SJCRH30 (cell line): ENCODE measurements at regions not wholly inside any gene's neighbourhood (a gene's known extent, or its start where the extent isn't known, plus 50 kb on each side); places are given as distances from the start of the nearest gene placed in this dataset.
"Not testable (repeated sequence)": the region's sequence is repeated elsewhere in the genome, so short reads cannot be mapped to it uniquely, and the experiment has no call there.

Experiments used
- DNase-seq, 2 experiments: peaks; one replicate each; pipeline ENCODE4 v3.0.0-alpha.2; 2015 to 2020
- H3K27ac ChIP-seq: fragments of 250-450 bp; sonication (Bioruptor Pico); 2 replicates; pipeline ENCODE4 v1.5.1; 2020; ENCODE audit warnings: mild to moderate bottlenecking, moderate library complexity
- H3K27me3 ChIP-seq: fragments of 250-450 bp; sonication (Bioruptor Pico); 2 replicates; pipeline ENCODE4 v1.5.1; 2020; ENCODE audit warnings: mild to moderate bottlenecking, moderate library complexity
- H3K36me3 ChIP-seq: fragments of 250-450 bp; sonication (Bioruptor Pico); 2 replicates; pipeline ENCODE4 v1.5.1; 2020; ENCODE audit warnings: mild to moderate bottlenecking, moderate library complexity
- H3K4me1 ChIP-seq: fragments of 250-450 bp; sonication (Bioruptor Pico); 2 replicates; pipeline ENCODE4 v1.5.1; 2020; ENCODE audit warnings: mild to moderate bottlenecking, moderate library complexity
- H3K4me3 ChIP-seq: fragments of 250-450 bp; sonication (Bioruptor Pico); 2 replicates; pipeline ENCODE4 v1.5.1; 2020; ENCODE audit warnings: mild to moderate bottlenecking, moderate library complexity
- H3K9me3 ChIP-seq: fragments of 250-450 bp; sonication (Bioruptor Pico); replicated peaks from 2 replicates; pipeline ENCODE4 v1.5.1; 2020; ENCODE audit warnings: mild to moderate bottlenecking, moderate library complexity

DNA sequence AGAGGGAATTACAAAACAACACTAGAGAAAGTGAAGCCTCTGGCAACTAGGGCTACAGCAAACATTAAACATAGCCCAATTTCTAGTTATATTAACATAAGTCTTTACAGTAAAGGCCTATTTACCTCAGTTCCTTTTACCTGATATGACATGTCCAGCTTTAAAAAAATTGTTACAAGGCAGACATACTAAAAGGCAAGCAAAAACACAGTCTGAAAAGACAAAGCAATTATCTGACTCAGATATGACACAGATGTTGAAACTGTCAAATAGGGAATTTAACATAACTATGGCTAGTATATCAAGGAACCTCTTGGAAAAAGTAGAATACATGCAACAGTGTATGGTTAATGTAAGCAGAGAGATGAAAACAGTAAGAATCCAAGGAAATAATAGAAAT lies 238.6 kb downstream of the RAP2B start:
- no peaks in the 10 kb centered on the region; the same call in 1 of the 2 replicates for H3K4me1 ChIP-seq
- H3K9me3 ChIP-seq, result no peaks in the 10 kb centered on the region
- no peaks in the 10 kb centered on the region for H3K36me3 ChIP-seq
- H3K27ac ChIP-seq, result no peak overlapping the region
- no peak overlapping the region for H3K4me3 ChIP-seq
- no peaks in the 10 kb centered on the region for H3K27me3 ChIP-seq
- DNase-seq, result no peak

DNA sequence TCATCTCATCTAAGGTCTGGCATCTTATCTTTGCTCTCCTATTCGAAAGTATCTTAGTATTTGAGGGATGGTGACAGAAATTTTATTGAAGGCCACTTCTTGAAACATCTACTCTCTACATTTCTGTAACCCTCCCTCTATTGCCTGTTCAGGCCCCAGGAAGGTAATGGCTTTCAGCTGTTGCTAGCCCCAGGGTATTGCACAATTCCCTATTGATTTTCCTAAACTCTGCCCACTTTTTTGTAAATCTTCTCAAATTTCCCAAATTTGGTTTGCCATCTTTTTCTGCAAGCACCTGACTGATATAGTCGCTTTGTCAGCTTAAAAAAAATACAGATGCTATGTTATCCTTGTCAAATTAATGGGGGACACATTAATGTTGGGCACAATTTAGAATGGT lies 242.1 kb downstream of the RAP2B start:
- DNase-seq, result peak in 1 of 2 experiments; percentile 22
- Histone ChIP-seq H3K9me3 (no peaks in the 10 kb centered on the region), H3K27me3 (no peaks in the 10 kb centered on the region), H3K36me3 (no peaks in the 10 kb centered on the region), H3K4me3 (no peak overlapping the region), H3K27ac (no peak overlapping the region), H3K4me1 (no peaks in the 10 kb centered on the region; the same call in 1 of the 2 replicates)

GRCh38 chr3:153405320-153405719 lies 243.3 kb downstream of the RAP2B start:
- not testable (repeated sequence) for H3K4me3 ChIP-seq, H3K9me3 ChIP-seq, H3K27ac ChIP-seq, H3K36me3 ChIP-seq, DNase-seq, H3K27me3 ChIP-seq, H3K4me1 ChIP-seq

DNA sequence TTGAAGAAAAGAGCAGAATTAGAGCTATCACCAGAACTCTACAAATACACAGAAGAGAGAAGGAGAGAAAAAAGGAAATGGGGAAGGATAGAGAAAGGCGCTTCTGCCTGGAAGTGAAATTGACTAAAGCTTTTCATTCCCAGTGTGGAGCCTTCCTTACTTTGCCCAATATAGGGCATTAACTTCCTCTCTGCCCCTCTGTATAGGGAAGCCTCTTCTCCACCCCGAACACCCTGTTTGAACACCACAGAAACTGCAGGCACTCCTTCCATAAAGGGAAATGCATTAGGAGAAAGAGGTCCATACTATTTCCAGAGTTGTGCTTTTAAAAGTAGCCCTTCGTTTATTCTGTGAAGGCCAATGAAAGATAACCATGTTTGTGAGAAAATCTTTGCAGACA lies 248.5 kb downstream of the RAP2B start:
- Histone ChIP-seq H3K4me3 (no peak overlapping the region), H3K9me3 (no peaks in the 10 kb centered on the region), H3K27ac (no peak overlapping the region), H3K27me3 (no peaks in the 10 kb centered on the region), H3K4me1 (no peaks in the 10 kb centered on the region), H3K36me3 (no peaks in the 10 kb centered on the region)
- no peak for DNase-seq

- Histone ChIP-seq H3K4me1 (no peaks in the 10 kb centered on the region), H3K4me3 (no peak overlapping the region), H3K27me3 (no peaks in the 10 kb centered on the region), H3K9me3 (no peaks in the 10 kb centered on the region), H3K27ac (no peak overlapping the region), H3K36me3 (no peaks in the 10 kb centered on the region)
- DNase-seq, result no peak
Measured at GRCh38 chr3:153414982-153415381, 253.0 kb downstream of the RAP2B start.

DNA sequence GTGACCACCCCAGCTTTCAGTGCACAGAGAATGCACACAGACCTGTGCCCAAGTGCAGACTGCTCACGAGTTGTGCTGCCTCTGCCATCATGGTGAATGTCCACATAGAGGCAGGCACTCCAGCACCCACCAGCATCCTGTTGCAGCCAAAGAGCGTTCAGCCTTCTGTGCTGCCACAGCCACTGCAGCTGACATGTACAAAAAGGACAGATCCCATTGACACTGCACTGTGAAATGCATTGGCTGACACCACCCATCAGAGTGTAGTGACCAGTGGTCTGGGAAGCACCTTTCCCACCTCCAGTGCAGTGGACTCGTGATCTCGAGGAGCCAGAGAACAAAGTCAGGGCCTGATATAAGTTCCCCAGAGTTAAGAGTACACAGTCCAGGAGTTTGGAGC lies 260.3 kb downstream of the RAP2B start:
- no peak for DNase-seq
- H3K27ac ChIP-seq, result no peak overlapping the region
- no peaks in the 10 kb centered on the region for H3K27me3 ChIP-seq
- no peaks in the 10 kb centered on the region for H3K4me1 ChIP-seq
- H3K9me3 ChIP-seq, result no peaks in the 10 kb centered on the region
- no peak overlapping the region for H3K4me3 ChIP-seq
- H3K36me3 ChIP-seq, result no peaks in the 10 kb centered on the region

DNA sequence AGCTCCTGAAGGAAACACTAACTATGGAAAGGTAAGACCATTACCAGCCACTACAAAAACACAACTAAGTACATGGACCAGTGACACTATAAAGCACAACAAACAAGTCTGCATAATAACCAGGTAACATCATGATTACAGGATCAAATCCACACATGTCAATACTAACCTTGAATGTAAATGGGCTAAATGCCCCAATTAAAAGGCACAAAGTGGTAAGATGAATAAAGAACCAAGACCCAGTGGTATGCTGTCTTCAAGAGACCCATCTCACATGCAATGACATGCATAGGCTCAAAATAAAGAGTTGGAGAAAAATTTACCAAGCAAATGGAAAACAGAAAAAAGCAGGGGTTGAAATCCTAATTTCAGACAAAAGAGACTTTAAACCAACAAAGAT lies 261.8 kb downstream of the RAP2B start:
- not testable (repeated sequence) for H3K9me3 ChIP-seq, H3K27ac ChIP-seq, DNase-seq, H3K4me1 ChIP-seq, H3K36me3 ChIP-seq, H3K4me3 ChIP-seq, H3K27me3 ChIP-seq

DNA sequence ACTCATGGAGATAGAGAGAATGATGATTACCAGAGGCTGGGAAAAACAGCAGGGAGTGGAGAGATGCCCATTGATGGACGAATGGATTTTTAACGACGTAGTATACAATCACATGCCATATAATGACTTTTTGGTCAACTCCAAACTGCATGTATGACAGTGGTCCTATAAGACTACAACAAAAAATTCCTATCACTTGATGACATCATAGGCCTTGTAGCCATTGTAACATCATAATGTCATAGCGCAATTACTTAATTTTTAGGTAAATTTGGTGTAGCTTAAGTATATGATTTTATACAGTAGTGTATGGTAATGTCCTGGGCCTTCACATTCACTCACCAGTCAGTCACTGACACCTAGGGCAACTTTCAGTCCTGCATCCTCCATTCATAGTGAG lies 264.3 kb downstream of the RAP2B start:
- H3K36me3 ChIP-seq, result no peaks in the 10 kb centered on the region
- no peaks in the 10 kb centered on the region for H3K9me3 ChIP-seq
- no peaks in the 10 kb centered on the region for H3K27me3 ChIP-seq
- no peaks in the 10 kb centered on the region for H3K4me1 ChIP-seq
- H3K27ac ChIP-seq, result no peak overlapping the region
- no peak for DNase-seq
- H3K4me3 ChIP-seq, result no peak overlapping the region

DNA sequence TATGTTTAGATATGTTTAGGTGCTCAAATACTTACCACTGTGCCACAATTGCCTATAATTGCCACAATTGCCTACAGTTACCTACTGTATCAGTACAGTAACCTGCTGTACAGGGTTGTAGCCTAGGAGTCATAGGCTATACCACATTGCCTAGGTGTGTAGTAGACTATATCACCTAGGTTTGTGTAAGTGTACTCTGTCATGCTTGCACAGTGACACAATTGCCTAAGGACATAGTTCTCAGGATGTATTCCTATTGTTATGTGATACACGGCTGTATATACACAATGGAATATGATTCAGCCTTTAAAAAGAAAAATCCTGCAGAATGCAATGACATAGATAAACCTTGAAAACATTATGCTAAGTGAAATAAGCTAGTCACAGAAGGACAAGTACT lies 264.8 kb downstream of the RAP2B start:
- DNase-seq, result no peak
- H3K27ac ChIP-seq, result no peak overlapping the region
- no peaks in the 10 kb centered on the region for H3K9me3 ChIP-seq
- no peak overlapping the region for H3K4me3 ChIP-seq
- no peaks in the 10 kb centered on the region for H3K4me1 ChIP-seq
- H3K36me3 ChIP-seq, result no peaks in the 10 kb centered on the region
- H3K27me3 ChIP-seq, result no peaks in the 10 kb centered on the region

- Histone ChIP-seq H3K4me3 (no peak overlapping the region), H3K27me3 (no peaks in the 10 kb centered on the region), H3K27ac (no peak overlapping the region), H3K36me3 (no peaks in the 10 kb centered on the region), H3K4me1 (no peaks in the 10 kb centered on the region), H3K9me3 (no peaks in the 10 kb centered on the region)
- no peak for DNase-seq
Measured at GRCh38 chr3:153429821-153430220, 267.8 kb downstream of the RAP2B start.

GRCh38 chr3:153431076-153431475 lies 269.1 kb downstream of the RAP2B start:
- no peak overlapping the region for H3K4me3 ChIP-seq
- H3K36me3 ChIP-seq, result no peaks in the 10 kb centered on the region
- H3K4me1 ChIP-seq, result no peaks in the 10 kb centered on the region
- no peaks in the 10 kb centered on the region for H3K9me3 ChIP-seq
- H3K27me3 ChIP-seq, result no peaks in the 10 kb centered on the region
- no peak overlapping the region for H3K27ac ChIP-seq
- DNase-seq, result no peak

DNA sequence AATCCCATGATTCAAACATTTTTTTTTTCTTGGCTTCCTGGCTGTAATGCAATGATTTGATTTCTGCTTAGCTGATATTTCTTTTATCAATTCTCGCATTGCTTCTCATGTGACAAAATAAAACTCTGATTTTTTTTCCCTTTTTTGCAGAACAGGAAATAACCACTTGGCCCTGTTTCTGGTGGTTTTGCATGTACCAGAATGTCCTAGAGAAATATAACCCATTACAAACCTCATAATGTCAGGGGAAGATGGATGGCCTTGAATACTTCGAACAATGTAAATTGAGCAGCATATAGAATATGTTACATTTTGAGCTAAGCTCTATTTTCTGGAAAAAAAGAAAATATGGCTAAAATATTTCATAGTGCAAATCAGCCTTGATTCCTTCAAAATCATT lies 275.6 kb downstream of the RAP2B start:
- H3K9me3 ChIP-seq, result no peaks in the 10 kb centered on the region
- H3K27me3 ChIP-seq, result no peaks in the 10 kb centered on the region
- no peak overlapping the region for H3K27ac ChIP-seq
- no peaks in the 10 kb centered on the region for H3K4me1 ChIP-seq
- H3K4me3 ChIP-seq, result no peak overlapping the region
- no peaks in the 10 kb centered on the region for H3K36me3 ChIP-seq
- no peak for DNase-seq

DNA sequence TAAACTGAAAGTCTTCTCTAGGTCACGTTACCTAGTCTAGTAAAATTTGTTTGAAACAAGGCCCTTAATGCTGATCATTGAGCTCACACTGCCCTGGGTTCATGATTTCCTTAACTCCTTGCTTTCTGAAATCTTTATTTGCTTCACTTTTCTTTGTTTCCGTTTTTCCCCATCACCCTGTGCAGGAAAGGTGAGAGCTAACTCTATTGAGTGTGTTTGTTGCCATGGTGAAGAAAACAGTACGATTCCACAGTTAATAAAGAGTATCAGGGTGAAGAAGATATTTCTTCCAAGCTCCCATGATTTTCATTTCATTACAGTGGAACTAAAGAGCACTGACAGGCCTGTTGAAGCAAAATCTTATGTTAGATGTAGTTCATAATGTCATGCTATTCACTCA lies 276.2 kb downstream of the RAP2B start:
- H3K27ac ChIP-seq, result no peak overlapping the region
- H3K9me3 ChIP-seq, result no peaks in the 10 kb centered on the region
- no peak overlapping the region for H3K4me3 ChIP-seq
- no peaks in the 10 kb centered on the region for H3K4me1 ChIP-seq
- no peaks in the 10 kb centered on the region for H3K36me3 ChIP-seq
- no peak for DNase-seq
- H3K27me3 ChIP-seq, result no peaks in the 10 kb centered on the region

DNA sequence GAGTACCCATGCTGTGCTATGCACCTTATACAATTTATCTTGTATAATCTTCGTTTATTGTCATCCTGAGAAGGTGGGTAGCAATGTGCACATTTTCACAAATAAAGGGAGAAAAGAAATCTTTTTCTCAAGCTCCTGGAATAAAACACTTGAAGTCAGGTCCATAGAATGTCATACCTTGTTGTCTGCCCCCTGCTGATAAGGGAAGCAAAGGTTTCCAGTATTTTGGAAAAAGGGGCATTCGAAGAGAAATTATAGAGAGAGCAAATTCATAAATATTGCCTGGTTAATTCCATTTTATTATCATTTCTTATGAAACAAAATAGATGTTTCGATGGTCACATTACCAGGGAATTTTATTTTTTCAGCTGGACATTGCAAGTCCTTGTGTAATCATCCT lies 277.8 kb downstream of the RAP2B start:
- no peaks in the 10 kb centered on the region for H3K36me3 ChIP-seq

GRCh38 chr3:153440311-153440710 lies 278.3 kb downstream of the RAP2B start:
- Histone ChIP-seq H3K4me3 (no peak overlapping the region), H3K4me1 (no peaks in the 10 kb centered on the region), H3K9me3 (no peaks in the 10 kb centered on the region), H3K27me3 (no peaks in the 10 kb centered on the region), H3K36me3 (no peaks in the 10 kb centered on the region), H3K27ac (no peak overlapping the region)
- no peak for DNase-seq

More for the DNA sequence above, 277.8 kb downstream of the RAP2B start:
- DNase-seq, result no peak
- Histone ChIP-seq H3K4me3 (no peak overlapping the region), H3K9me3 (no peaks in the 10 kb centered on the region), H3K4me1 (no peaks in the 10 kb centered on the region), H3K27me3 (no peaks in the 10 kb centered on the region), H3K27ac (no peak overlapping the region)

DNA sequence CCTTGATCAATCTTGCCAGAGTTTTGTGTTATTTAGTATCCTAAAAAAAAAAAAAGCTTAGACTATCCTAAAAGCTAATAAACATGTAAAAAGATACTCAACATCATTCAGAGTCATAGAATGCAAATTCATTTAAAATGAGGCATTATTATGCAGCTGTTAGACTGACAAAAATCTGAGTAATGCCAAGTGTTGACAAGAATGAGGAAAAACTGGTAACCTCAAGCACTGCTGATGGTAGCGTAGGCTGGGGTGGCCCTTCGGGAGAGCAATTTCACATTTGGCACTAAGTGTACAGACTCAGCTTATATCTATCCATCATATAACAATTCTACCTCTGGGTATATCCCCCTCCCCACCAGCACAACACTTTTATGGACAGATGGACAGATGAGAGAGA lies 280.4 kb downstream of the RAP2B start:
- Histone ChIP-seq H3K4me1 (no peaks in the 10 kb centered on the region), H3K36me3 (no peaks in the 10 kb centered on the region), H3K27ac (no peak overlapping the region), H3K4me3 (no peak overlapping the region), H3K9me3 (no peaks in the 10 kb centered on the region), H3K27me3 (no peaks in the 10 kb centered on the region)
- DNase-seq, result peak; percentile 6 to 29
